ENCODE measurements at regions not wholly inside any gene's neighbourhood (a gene's known extent, or its start where the extent isn't known, plus 50 kb on each side); places are given as distances from the start of the nearest gene placed in this dataset.

DNA sequence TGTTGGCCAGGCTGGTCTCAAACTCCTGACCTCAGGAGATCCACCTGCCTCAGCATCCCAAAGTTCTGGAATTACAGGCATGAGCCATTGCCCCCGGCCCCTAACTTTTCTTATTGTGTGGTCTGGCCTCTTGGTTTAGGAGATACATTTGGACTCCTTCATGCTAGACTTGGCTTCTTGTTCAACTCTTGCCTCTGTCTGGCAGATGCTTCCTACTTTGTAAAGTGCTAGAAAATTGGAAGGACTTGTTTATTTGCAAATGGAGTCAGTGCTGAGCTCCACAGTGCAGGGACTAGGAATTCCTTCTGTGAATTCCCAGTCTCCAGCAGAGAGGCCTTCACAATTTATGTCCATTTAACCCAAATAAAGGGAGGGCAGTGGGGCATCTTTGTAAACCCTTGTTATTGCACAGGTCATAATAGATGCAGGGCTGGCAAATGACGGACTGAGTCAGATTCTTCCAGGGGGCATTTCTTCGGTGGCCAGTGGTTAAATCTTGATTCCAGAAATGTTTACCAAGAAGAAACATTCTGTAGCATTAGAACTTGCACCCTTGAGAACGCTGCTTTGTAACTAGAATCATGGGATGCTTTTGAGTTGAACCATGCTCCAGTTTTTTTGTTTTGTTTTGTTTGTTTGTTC is 73.8 kb upstream of the TBX3 start:
- intact Hi-C loops (cut with micrococcal nuclease), result no loop called here

- intact Hi-C loops (cut with micrococcal nuclease), result no loop called here
These were observed 68.2 kb upstream of the TBX3 start for GRCh38 chr12:114752217-114752616.

- intact Hi-C loops (cut with micrococcal nuclease), result no loop called here
These were observed 67.7 kb upstream of the TBX3 start for GRCh38 chr12:114751712-114752111.

- intact Hi-C loops (cut with micrococcal nuclease), result no loop called here
These were observed 66.9 kb upstream of the TBX3 start for GRCh38 chr12:114750917-114751316.

DNA sequence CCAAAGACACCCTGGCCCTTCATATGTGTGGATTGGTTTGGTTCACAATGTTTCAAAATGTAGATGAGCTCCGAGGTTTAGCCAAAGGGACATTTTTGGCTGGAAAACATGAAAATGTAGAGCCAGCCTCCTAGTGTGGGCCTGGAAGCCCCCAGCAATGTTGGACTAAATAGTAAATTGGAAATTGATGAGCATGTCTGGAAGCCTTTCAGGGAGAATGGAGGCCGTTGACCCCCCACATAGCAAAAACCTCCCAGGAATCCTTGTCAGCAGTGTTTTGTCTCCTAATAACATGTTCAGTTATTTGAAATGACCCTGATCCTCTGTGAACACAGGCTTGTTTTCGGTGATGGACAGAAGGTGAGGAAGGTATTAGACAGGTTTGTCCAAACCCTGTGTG is 65.1 kb upstream of the TBX3 start:
- intact Hi-C loops (cut with micrococcal nuclease), result no loop called here

DNA sequence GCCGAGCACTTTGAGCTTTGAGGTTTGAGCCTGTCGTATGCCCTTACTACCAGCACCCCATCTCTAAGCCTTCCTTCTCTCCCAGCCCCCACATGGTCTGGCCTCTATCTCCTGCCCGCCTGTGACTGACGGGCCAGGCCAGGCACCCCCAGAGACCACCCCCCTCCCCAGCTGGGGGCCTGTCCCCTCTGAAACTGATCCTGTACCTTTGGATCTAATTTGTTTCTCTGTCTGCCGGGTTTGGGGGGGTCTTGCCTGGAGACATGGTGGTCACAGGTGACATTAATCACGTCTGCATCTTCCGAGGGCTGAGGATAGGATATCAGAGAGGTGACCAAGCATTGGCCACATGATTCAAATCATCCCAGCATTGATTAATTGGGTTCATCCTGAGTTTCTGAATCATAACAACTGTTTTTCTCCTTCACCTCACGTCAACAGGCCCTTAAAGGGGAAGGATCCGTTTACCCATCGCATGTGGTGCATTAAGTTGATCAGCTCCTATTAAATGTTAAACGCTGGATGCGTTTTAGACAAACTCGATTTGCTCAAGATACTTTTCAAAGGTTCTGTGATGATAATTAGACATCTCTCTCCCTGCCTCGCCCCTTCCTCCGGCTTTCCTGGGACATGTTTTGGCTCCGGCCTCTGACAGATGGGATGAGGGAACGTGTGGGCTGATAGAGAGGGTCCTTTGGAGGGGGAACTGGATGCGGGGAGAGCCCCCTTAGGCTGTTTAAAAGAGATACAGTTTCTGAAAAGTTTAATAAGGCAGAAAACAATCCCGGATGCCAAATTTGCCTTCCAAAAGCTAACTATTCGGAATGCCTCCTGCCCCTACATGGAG is 63.3 kb upstream of the TBX3 start:
- intact Hi-C loops (cut with micrococcal nuclease), result no loop called here

GRCh38 chr12:114746297-114747011 is 62.5 kb upstream of the TBX3 start:
- intact Hi-C loops (cut with micrococcal nuclease), result no loop called here

- intact Hi-C loops (cut with micrococcal nuclease), result no loop called here
These were observed 60.7 kb upstream of the TBX3 start for GRCh38 chr12:114744691-114745090.

- intact Hi-C loops (cut with micrococcal nuclease), result no loop called here
These were observed 60.3 kb upstream of the TBX3 start for GRCh38 chr12:114744285-114744684.

GRCh38 chr12:114743799-114744198 is 59.8 kb upstream of the TBX3 start:
- intact Hi-C loops (cut with micrococcal nuclease), result no loop called here

DNA sequence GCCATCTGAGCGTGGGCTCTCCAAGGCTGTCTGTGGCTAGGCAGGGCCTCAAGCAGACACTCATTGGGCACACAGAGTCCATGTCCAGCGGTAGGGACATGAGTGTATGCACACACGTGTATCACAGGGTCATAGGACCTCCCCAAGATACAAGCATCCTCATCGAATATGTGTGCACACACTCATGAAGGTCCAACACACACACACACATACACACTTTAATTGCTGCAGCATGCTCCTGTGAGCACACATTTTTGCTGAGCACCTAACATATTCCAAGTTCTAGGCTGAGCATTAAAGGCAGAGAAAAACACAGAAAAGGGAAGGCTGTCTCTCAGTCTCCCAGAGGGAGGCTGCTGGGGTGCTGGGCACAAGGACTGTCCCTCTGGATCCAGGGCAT is 59.3 kb upstream of the TBX3 start:
- intact Hi-C loops (cut with micrococcal nuclease), result no loop called here

DNA sequence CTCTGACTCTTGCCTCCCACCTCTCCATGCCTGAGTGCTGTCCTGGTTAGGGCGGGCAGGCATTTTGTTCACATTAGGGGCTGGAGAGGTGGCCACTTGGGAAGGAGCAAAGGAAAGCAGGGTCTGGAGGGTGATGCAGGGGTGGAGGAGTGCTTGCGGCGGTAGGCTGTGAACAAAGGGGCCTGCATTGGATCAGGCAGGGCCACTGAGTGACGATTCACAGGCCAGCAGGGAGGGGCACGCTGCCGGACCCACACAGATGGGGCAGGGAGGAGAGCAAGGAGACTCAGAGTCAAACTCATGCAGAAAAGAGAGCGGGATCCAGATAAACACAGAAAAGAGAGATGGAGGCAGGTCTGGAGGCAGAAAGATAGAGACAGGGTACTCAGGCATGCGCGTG is 58.4 kb upstream of the TBX3 start:
- intact Hi-C loops (cut with micrococcal nuclease), result no loop called here

DNA sequence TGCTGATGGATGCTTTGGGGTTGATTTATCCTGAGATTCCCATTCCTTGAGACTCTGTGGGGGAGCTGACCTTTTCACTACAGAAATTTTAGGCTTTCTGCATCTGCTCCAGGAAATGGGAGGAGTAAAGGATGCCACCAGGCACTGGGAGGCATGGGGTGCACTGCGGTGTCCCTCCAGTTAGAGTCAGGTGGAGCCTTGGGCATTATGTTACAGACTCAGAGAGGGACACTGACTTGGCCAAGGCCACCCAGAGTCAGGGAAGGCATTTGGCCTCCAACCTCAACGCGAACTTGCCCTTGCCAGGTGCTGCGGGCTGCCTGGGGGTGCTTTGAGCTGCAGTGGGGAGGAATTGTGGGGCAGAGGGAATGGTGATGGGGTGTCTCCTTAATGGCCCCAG is 58.0 kb upstream of the TBX3 start:
- intact Hi-C loops (cut with micrococcal nuclease), result no loop called here

GRCh38 chr12:114740448-114740847 is 56.5 kb upstream of the TBX3 start:
- intact Hi-C loops (cut with micrococcal nuclease), result no loop called here

DNA sequence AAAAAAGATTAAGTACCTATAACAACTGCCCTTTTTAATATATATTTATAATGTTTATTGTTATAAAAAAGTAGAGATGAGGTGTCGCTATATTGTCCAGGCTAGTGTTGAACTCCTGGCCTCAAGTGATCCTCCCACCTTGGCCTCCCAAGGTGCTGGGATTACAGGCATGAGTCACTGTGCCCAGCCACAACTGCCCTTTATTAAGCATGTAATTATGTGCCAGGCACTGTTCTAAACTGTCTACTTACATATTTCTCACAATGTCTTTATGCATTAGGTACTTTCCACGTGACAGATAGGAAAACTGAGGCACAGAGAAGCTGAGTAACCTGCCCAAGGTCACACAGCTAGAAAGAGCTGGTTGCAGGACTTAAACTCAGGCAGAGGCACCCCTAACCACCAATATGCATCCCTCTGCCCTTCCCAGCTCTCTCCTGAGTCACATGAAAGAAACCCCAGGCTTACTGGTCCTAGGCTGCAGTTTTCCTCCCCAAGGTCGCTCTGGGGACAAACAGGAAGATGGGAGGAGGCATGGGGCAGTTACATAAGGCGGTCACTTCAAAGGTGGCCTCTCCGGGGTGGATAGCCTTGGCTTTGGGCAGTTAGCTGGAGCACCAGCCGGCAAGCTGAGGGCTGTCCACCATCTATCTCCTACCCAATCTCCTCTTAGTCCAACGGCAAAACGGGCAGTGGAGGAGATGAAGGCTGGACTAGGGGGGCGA is 54.6 kb upstream of the TBX3 start:
- intact Hi-C loops (cut with micrococcal nuclease), result no loop called here

GRCh38 chr12:114735680-114736374 is 51.9 kb upstream of the TBX3 start:
- intact Hi-C loops (cut with micrococcal nuclease), result no loop called here

DNA sequence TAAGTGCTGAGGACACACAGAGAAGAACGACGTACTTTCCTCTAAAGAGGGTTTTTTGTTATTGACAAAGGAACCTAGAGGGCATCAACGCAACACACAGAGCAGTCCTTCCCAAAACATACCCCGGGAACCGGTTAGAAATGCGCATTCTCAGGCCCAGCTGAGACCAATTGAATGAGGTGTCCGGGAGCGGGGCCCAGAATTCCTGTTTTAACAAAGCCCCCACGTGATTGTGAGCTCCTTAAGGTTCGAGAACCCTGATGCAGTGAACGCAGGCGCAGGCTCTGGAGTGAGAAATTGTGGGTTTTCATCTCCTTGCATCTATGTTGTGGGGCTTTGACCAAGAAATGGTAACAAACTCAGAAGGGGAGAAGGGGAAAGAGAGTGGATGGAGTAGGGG is 51.0 kb upstream of the TBX3 start:
- intact Hi-C loops (cut with micrococcal nuclease), result no loop called here

DNA sequence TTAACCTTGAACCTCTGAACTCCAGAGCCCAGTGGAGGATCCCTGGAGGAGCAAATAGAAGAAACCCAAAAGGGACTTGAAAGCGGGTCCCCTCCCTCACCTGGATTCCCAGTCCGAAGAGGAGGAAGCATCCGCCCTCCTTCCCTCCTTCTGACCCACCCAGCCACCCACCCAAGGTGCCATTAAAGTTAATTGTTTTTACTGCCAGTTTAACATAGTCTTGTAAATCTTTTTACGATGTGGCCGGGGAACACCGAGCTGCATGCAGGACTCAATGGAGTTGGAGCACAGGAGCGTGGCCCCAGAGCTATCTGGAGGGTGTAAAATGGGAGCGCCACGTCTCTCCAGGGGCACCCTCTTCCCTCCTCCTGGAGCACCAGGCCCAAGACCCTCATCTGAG is 49.9 kb upstream of the TBX3 start:
- intact Hi-C loops (cut with micrococcal nuclease), result no loop called here

All from T-helper 1 cell treated with Interleukin-12 subunit alpha and Interleukin-12 subunit beta and Interleukin-4 antibody, amounts not matched to agents 30 ng/mL and 1 ng/mL, for 36 hours (primary cell).